ENCODE measurements at regions not wholly inside any gene's neighbourhood (a gene's known extent, or its start where the extent isn't known, plus 50 kb on each side); places are given as distances from the start of the nearest gene placed in this dataset.

- Histone ChIP-seq H3K4me3 (ENCODE audit: low read depth in 2 of 2, low read length in 1 of 2) (no peak overlapping the region), H3K36me3 (replicated peaks in 1 of 2; ENCODE audit: control insufficient read depth in 1 of 2, insufficient read depth in 2 of 2, low read length in 1 of 2) (no peaks in the 10 kb centered on the region)
- CTCF ChIA-PET = interaction anchor here (0.9 to 11.5 kb wide), 14 partner anchors 8 to 655 kb away, joined by 3 to 167 read pairs (median 6); partner anchors contain the start of gene CYP26B1
These were observed 222.2 kb downstream of the CYP26B1 start for GRCh38 chr2:71925268-71926088.

GRCh38 chr2:71923887-71924533, 223.7 kb downstream of the CYP26B1 start:
- peaks cover 0 to 6% of the 10 kb centered on the region in 2 experiments; a peak in 1 of 4 replicates for H3K4me1 ChIP-seq (ENCODE audit: control insufficient read depth in 1 of 2, insufficient read depth in 2 of 2, low read depth in 1 of 2, low read length in 1 of 2)
- H2AFZ ChIP-seq (ENCODE audit: low read depth) = no peak overlapping the region
- peak; percentile 93 for TF ChIP-seq SMC3 (IDR thresholded peaks at IDR 0.05; ENCODE audit: low read depth, low read length)
- TF ChIP-seq YY1 (IDR thresholded peaks at IDR 0.05; ENCODE audit: low read depth) = no peak
- no peak for TF ChIP-seq JUND (IDR thresholded peaks at IDR 0.05)
- 0 out of 2 replicates have a peak, but pooled peaks have one; percentile 15 for TF ChIP-seq MAX (IDR thresholded peaks at IDR 0.05; ENCODE audit: low read depth)
- peak; percentile 88 for TF ChIP-seq RAD21 (IDR thresholded peaks at IDR 0.05; ENCODE audit: low read length)
- no peak for TF ChIP-seq RFX5 (IDR thresholded peaks at IDR 0.05; ENCODE audit: low read length)
- TF ChIP-seq CTCF (IDR thresholded peaks at IDR 0.05) = peak; percentile 75
- 26% methylated on average over 7 of the region's 7 CpGs for WGBS (ENCODE audit: low lambda C conversion rate)
- H3K36me3 ChIP-seq (replicated peaks in 1 of 2; ENCODE audit: control insufficient read depth in 1 of 2, insufficient read depth in 2 of 2, low read length in 1 of 2) = no peaks in the 10 kb centered on the region
- no peak overlapping the region for H3K27ac ChIP-seq (ENCODE audit: low read depth in 2 of 2, low read length in 1 of 2)
- H3K9me2 ChIP-seq = no peaks in the 10 kb centered on the region
- peak; percentile 73 for DNase-seq
- H3K79me2 ChIP-seq (ENCODE audit: insufficient read depth) = no peaks in the 10 kb centered on the region
- H3K9me3 ChIP-seq = no peaks in the 10 kb centered on the region
- no peaks in the 10 kb centered on the region for H3F3A ChIP-seq (replicated peaks; ENCODE audit: insufficient read depth)
- ChIA-PET POLR2A (no interaction called here), CTCF (interaction anchor here (0.6 to 11.5 kb wide), 92 partner anchors 8 to 939 kb away, joined by 3 to 167 read pairs (median 4); partner anchors contain the start of gene CYP26B1)
- H3K4me3 ChIP-seq (ENCODE audit: low read depth in 2 of 2, low read length in 1 of 2) = no peak overlapping the region
- H3K9ac ChIP-seq = no peak overlapping the region
- H4K20me1 ChIP-seq (ENCODE audit: insufficient read depth) = no peaks in the 10 kb centered on the region
- no peak overlapping the region for H3K4me2 ChIP-seq
- no peaks in the 10 kb centered on the region for H3K27me3 ChIP-seq (ENCODE audit: insufficient read depth)

More at GRCh38 chr2:71925268-71926088, 222.2 kb downstream of the CYP26B1 start:
- Histone ChIP-seq H3F3A (replicated peaks; ENCODE audit: insufficient read depth) (no peaks in the 10 kb centered on the region), H3K79me2 (ENCODE audit: insufficient read depth) (no peaks in the 10 kb centered on the region), H4K20me1 (ENCODE audit: insufficient read depth) (no peaks in the 10 kb centered on the region), H3K4me1 (ENCODE audit: control insufficient read depth in 1 of 2, insufficient read depth in 2 of 2, low read depth in 1 of 2, low read length in 1 of 2) (peaks cover 0 to 14% of the 10 kb centered on the region in 2 experiments; a peak in 1 of 4 replicates), H3K27me3 (ENCODE audit: insufficient read depth) (no peaks in the 10 kb centered on the region), H3K27ac (ENCODE audit: low read depth in 2 of 2, low read length in 1 of 2) (no peak overlapping the region), H2AFZ (ENCODE audit: low read depth) (no peak overlapping the region), H3K9ac (no peak overlapping the region), H3K4me2 (no peak overlapping the region), H3K9me3 (no peaks in the 10 kb centered on the region), H3K9me2 (no peaks in the 10 kb centered on the region)
- POLR2A ChIA-PET = no interaction called here
- WGBS (ENCODE audit: low lambda C conversion rate) = 64% methylated on average over 11 of the region's 14 CpGs
- TF ChIP-seq PBX3 (IDR thresholded peaks at IDR 0.05) = peak; percentile 28; the same call in 1 of the 2 replicates
- peak; percentile 59; the same call in 1 of the 2 replicates for TF ChIP-seq TCF12 (IDR thresholded peaks at IDR 0.05)
- TF ChIP-seq RFX5 (IDR thresholded peaks at IDR 0.05; ENCODE audit: low read length) = no peak
- 0 out of 4 replicates have a peak, but pooled peaks of 1 of the 2 experiments have one; percentile 9 for TF ChIP-seq EP300 (IDR thresholded peaks at IDR 0.05; ENCODE audit: borderline replicate concordance in 1 of 2, low read depth in 1 of 2, low read length in 1 of 2)
- TF ChIP-seq POLR2AphosphoS5 (IDR thresholded peaks at IDR 0.05; ENCODE audit: low read depth, low read length) = no peak
- TF ChIP-seq RXRA (IDR thresholded peaks at IDR 0.05; ENCODE audit: borderline replicate concordance, low read depth) = 0 out of 2 replicates have a peak, but pooled peaks have one; percentile 22
- TF ChIP-seq JUND (IDR thresholded peaks at IDR 0.05) = 0 out of 2 replicates have a peak, but pooled peaks have one; percentile 16
- no peak for DNase-seq

Measured in SK-N-SH (cell line).